HG03565 (cell line): ENCODE measurements at regions not wholly inside any gene's neighbourhood (a gene's known extent, or its start where the extent isn't known, plus 50 kb on each side); places are given as distances from the start of the nearest gene placed in this dataset.
"Not testable (repeated sequence)": the region's sequence is repeated elsewhere in the genome, so short reads cannot be mapped to it uniquely, and the experiment has no call there.

Experiments
- ATAC-seq: cut with Tn5 transposase; IDR thresholded peaks from one replicate; pipeline ENCODE4 v1.9.1; 2021; ENCODE audit warnings: mild to moderate bottlenecking, moderate library complexity; ENCODE audit not compliant: unreplicated experiment

- ATAC-seq, result no peak
These were observed 300.1 kb upstream of the STXBP6 start for GRCh38 chr14:25350021-25350420.

DNA sequence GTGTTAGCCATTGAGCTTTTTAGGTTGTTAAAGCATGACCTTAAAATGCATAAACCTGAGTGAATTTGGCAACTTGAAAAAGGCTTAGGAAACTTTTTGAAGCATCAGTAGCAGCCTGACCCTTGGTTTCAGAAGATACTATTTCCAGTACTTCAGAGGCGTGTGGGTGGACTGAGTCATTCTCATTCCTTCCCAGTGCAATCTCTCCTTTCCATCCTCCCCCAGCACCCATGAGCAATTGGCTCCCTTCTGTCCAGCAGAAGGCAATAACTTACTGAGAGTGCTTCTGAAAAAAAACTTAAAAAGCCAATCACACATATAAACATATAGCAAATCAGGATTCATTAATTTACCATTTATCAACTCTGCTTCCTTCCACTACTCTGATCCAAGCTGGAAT lies 299.3 kb upstream of the STXBP6 start:
- ATAC-seq, result no peak

GRCh38 chr14:25340882-25341281 lies 290.9 kb upstream of the STXBP6 start:
- no peak for ATAC-seq

GRCh38 chr14:25322784-25323183 lies 272.8 kb upstream of the STXBP6 start:
- no peak for ATAC-seq

- ATAC-seq, result not testable (repeated sequence)
These were observed 266.1 kb upstream of the STXBP6 start for GRCh38 chr14:25316007-25316406.

- ATAC-seq, result no peak
These were observed 258.3 kb upstream of the STXBP6 start for GRCh38 chr14:25308244-25308643.

DNA sequence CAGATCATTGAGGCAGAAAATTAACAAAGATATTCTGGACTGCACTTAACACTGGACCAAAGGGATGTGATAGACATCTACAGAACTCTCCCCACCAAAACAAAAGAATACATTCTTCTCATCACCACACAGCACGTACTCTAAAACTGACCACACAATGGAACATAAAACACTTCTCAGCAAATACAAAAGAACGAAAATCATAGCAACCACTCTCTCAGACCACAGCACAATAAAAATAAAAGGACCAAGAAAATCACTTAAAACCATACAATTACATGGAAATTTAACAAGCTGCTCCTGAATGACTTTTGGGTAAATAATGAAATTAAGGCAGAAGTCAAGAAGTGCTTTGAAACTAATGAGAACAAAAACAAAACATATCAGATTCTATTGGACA lies 254.0 kb upstream of the STXBP6 start:
- no peak for ATAC-seq

- ATAC-seq, result no peak
These were observed 248.3 kb upstream of the STXBP6 start for GRCh38 chr14:25298238-25298637.

DNA sequence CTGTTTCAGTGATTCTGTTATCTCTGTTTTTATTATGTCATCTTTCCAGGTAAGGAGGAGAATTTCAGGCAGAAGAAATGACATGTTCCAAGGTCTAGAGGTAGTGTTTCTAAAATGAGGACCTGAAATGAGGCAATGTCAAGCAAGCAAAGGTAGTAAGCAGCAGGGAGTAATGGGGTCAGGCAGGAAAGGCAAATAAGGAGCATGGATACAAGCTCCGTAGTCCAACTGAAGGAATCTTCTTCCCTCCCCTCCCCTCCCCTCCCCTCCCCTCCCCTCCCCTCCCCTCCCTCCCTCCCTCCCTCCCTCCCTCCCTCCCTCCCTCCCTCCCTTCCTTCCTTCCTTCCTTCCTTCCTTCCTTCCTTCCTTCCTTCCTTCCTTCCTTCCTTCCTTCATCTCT lies 240.2 kb upstream of the STXBP6 start:
- not testable (repeated sequence) for ATAC-seq

DNA sequence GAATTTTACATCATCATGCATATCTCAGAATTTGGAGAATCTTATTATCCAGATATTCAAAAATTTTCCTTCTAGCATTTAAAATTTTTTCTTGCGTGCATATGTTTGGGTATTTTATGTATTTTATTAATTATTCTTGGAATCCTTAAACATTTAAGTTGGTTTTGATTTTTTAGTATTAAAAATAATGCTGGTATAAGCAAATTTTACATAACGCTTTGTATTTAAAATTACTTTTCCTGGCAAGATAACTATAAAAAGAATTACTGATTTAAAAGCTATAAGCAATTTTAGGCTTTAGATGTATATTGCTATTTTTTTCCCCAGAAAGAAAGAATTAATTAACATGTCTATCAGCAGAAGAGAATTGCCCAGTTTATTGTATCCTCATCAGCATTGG lies 224.6 kb upstream of the STXBP6 start:
- no peak for ATAC-seq

DNA sequence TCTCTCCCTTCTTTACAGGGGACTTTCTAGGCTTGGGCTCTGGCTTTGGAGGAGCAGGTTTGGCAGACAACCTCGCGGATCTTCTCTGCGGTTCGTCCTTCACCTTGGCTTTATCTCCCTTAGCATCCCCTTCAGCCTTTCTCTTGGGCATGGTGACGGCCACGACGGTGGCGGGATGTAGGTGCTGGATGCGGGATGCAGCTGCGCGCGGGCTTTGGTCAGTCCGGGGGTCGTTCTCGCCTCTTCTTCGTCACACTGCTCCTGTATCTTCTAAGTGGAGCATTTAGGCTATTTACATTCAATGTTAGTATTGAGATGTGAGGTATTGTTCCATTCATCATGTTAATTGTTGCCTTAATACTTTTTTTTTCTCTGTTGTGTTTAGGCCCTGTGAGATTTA lies 217.2 kb upstream of the STXBP6 start:
- no peak for ATAC-seq

DNA sequence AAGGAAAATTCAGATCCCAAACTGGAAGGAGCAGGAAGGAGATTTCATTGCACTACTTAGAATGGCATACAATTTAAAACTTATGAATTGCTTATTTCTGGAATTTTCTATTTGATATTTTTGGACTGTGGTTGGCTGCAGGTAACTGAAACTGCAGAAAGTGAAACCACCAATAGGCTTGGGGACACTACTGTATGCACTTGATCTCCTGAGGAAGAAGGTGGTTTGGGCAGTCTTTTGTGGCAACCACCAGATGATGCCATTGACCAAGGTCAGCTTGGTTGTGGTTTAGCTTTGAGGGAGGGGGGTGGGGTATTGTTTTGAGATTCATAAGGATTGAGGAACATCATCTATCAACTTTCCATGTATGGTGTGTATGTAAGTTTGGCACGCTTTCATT lies 209.5 kb upstream of the STXBP6 start:
- ATAC-seq, result no peak

DNA sequence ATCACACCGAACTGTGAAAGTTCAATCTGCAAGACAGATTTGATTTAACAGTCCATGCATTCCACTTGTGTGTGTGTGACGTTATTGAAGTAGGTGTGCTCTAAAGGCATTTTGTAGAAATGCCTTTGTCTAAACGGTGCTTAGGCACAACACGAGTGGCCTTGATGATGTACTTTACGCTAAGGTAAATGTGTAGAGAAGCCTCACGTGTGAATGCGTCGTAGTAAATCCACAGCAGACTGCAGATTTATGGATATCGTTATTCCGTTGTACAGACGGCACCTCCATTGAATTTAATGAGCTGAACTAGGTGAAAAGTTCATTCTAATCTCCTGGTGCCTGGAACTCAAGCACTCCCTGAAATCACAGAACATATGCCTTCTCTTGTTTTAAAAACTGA lies 202.8 kb upstream of the STXBP6 start:
- ATAC-seq, result no peak

DNA sequence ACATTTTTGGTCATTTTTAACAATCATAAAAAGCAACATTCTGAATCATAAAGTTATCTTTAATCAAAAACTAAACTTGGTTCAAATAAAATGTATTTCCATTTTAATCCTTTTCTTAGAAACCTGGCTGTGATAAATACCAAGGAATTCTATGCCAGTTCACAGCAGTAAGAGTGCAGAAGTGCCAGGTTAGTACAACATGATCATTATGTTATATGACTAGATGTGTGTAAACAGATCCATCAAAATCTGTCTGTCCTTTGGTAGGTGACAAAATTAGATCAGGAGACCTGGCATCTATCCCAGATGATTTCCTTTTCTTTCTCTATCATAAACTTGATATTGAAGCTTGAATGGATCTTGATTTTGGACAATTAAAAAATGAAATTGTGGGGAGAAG lies 200.6 kb upstream of the STXBP6 start:
- no peak for ATAC-seq

GRCh38 chr14:25247609-25248008 lies 197.7 kb upstream of the STXBP6 start:
- ATAC-seq, result no peak

GRCh38 chr14:25246751-25247150 lies 196.8 kb upstream of the STXBP6 start:
- ATAC-seq, result no peak

GRCh38 chr14:25239170-25239569 lies 189.2 kb upstream of the STXBP6 start:
- no peak for ATAC-seq

- ATAC-seq, result no peak
These were observed 187.9 kb upstream of the STXBP6 start for GRCh38 chr14:25237845-25238244.

DNA sequence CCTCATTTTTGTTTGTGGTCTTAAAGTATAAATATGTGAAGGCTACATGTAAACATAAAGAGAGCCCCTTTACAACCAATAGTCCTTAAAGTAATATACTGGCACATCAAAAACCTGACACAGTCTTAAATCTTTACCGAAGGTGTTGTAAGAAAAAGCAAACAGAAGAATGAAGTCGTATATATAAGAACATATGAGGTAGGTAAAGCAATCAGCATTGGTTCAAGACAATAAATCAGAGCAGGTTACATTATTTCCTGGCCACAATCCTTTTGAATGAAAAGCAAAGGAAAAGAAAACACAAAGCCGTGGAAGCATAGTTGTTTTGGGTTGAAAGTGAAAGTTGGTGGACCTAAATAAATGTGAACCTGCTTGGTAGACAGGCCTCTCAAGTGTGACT lies 183.7 kb upstream of the STXBP6 start:
- no peak for ATAC-seq

DNA sequence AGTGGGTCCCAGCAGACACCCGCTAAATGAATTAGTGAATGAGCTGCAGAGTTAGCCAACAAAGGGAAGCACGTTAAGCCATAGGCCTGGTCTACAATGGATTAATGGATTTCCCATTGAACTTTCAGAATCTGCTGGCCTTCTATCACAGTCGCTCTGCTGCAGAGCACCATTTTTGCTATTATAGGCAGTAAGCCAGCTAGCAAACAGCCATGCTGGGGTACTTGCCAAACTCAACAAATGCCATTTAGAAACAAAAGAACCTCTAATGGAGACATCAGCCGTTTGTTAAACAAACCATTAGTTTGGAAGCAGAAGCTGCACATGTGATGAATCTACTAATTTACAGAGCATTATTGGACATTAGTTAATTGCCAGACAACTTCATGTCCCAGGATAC lies 181.1 kb upstream of the STXBP6 start:
- no peak for ATAC-seq

- no peak for ATAC-seq
These were observed 176.3 kb upstream of the STXBP6 start for GRCh38 chr14:25226214-25226613.

DNA sequence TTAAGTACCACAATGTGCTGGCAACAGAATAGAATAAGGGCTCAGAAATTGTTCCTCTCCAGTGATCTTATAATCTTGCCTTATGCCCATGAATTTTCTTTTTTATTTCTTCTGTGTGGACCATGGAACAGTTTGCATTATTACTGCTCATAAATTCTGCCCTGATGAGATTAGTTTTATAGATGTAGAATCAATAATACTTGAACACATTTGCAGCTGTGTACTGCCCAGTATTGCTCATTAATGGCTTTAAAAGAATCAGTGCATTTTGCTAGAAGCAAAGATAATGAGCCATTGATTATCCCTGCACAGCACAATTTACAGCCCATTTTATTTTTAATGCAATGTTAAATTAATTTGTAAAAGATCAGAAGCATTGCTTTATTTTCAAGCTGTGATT lies 172.3 kb upstream of the STXBP6 start:
- ATAC-seq, result no peak

GRCh38 chr14:25220514-25220913 lies 170.6 kb upstream of the STXBP6 start:
- ATAC-seq, result no peak

DNA sequence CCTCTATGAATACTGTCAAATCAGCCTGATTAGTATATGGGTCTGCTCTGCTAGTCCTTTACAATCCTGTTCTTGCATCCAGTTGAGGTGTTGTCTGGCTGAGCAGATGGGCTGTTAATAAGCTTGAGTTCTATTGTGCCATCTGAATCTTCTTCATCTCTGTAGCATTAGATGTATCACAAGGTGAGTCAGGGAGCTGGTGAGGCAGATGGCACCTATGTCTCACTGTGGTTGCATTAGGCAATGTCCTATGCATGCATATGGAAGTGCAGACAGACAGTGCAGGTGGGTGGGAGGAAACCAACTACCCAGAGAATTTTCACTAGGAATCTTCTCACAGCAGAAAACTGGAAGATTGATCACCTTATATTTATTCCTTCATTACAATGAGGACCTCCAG lies 165.7 kb upstream of the STXBP6 start:
- ATAC-seq, result no peak
